ENCODE measurements at regions not wholly inside any gene's neighbourhood (a gene's known extent, or its start where the extent isn't known, plus 50 kb on each side); places are given as distances from the start of the nearest gene placed in this dataset.

DNA sequence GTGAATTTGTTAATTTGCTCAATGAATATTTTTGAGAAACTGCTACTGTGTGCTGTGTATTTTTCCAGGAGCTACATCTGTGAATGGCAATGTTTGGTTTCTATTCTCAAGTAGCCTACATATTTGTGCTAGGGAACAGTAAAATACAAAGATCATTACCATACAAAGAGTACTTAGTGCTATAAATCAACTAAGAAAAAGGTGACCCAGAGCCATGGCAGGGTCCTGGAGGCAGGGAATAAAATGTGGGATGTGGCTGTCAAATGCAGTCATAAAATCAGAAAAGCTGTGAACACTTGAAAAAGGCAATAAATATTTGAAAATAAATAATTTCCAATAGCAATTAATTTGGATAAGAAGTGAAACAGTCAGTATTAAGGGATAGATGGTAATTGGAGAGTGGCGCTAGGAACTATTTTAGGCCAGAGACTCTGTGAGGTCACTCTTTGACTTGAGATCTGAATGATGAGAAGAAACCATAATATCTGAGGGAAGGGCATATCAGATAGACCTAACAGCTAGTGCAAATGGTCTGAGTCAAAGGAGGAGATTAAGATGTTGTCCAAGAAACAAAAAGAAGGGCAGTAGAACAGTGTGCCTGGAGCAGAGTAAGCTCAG lies 98.8 kb downstream of the MANEA start:
- TF ChIP-seq EZH2 (IDR thresholded peaks at IDR 0.05; ENCODE audit: insufficient read depth, poor library complexity, severe bottlenecking) = no peak
- no peak for TF ChIP-seq EZH2phosphoT487 (IDR thresholded peaks at IDR 0.05; ENCODE audit: insufficient read depth, low read depth)
